ENCODE measurements at regions not wholly inside any gene's neighbourhood (a gene's known extent, or its start where the extent isn't known, plus 50 kb on each side); places are given as distances from the start of the nearest gene placed in this dataset.
A peak's percentile ranks its signal among the peaks of the same experiment; 100 is the strongest.
"Not testable (repeated sequence)": the region's sequence is repeated elsewhere in the genome, so short reads cannot be mapped to it uniquely, and the experiment has no call there.

- no peaks in the 10 kb centered on the region for H3K27me3 ChIP-seq (ENCODE audit: control insufficient read depth in 1 of 2, insufficient read depth in 2 of 2, low read length in 2 of 2)
- H3K4me1 ChIP-seq (ENCODE audit: control insufficient read depth in 1 of 2, insufficient read depth in 2 of 2, low read length in 2 of 2) = no peaks in the 10 kb centered on the region
- no peak overlapping the region for H3K4me3 ChIP-seq (ENCODE audit: low read depth in 1 of 2, low read length in 2 of 2)
- no peak overlapping the region for H3K27ac ChIP-seq (ENCODE audit: low read depth, low read length)
- no peak overlapping the region for H3K9ac ChIP-seq (ENCODE audit: low read depth in 1 of 2, low read length in 2 of 2)
- H3K9me3 ChIP-seq (ENCODE audit: control insufficient read depth in 1 of 2, low read length in 2 of 2) = no peaks in the 10 kb centered on the region
- no peaks in the 10 kb centered on the region for H3K36me3 ChIP-seq (ENCODE audit: control insufficient read depth in 1 of 2, insufficient read depth in 2 of 2, low read length in 2 of 2)
Measured at GRCh38 chr14:58738876-58739275, 101.1 kb downstream of the DACT1 start.

- Histone ChIP-seq H3K36me3 (ENCODE audit: control insufficient read depth in 1 of 2, insufficient read depth in 2 of 2, low read length in 2 of 2) (no peaks in the 10 kb centered on the region), H3K9me3 (ENCODE audit: control insufficient read depth in 1 of 2, low read length in 2 of 2) (no peaks in the 10 kb centered on the region), H3K4me1 (ENCODE audit: control insufficient read depth in 1 of 2, insufficient read depth in 2 of 2, low read length in 2 of 2) (no peaks in the 10 kb centered on the region), H3K27me3 (ENCODE audit: control insufficient read depth in 1 of 2, insufficient read depth in 2 of 2, low read length in 2 of 2) (no peaks in the 10 kb centered on the region), H3K27ac (ENCODE audit: low read depth, low read length) (no peak overlapping the region), H3K9ac (ENCODE audit: low read depth in 1 of 2, low read length in 2 of 2) (no peak overlapping the region), H3K4me3 (ENCODE audit: low read depth in 1 of 2, low read length in 2 of 2) (no peak overlapping the region)
Measured at GRCh38 chr14:58739674-58740073, 101.9 kb downstream of the DACT1 start.

GRCh38 chr14:58740379-58740935 lies 102.7 kb downstream of the DACT1 start:
- no peak overlapping the region for H3K4me3 ChIP-seq (ENCODE audit: low read depth in 1 of 2, low read length in 2 of 2)
- H3K27me3 ChIP-seq (ENCODE audit: control insufficient read depth in 1 of 2, insufficient read depth in 2 of 2, low read length in 2 of 2) = no peaks in the 10 kb centered on the region
- H3K4me1 ChIP-seq (ENCODE audit: control insufficient read depth in 1 of 2, insufficient read depth in 2 of 2, low read length in 2 of 2) = no peaks in the 10 kb centered on the region
- no peaks in the 10 kb centered on the region for H3K36me3 ChIP-seq (ENCODE audit: control insufficient read depth in 1 of 2, insufficient read depth in 2 of 2, low read length in 2 of 2)
- H3K27ac ChIP-seq (ENCODE audit: low read depth, low read length) = no peak overlapping the region
- no peaks in the 10 kb centered on the region for H3K9me3 ChIP-seq (ENCODE audit: control insufficient read depth in 1 of 2, low read length in 2 of 2)
- no peak overlapping the region for H3K9ac ChIP-seq (ENCODE audit: low read depth in 1 of 2, low read length in 2 of 2)

GRCh38 chr14:58744801-58745394 lies 107.1 kb downstream of the DACT1 start:
- Histone ChIP-seq H3K27me3 (ENCODE audit: control insufficient read depth in 1 of 2, insufficient read depth in 2 of 2, low read length in 2 of 2) (no peaks in the 10 kb centered on the region), H3K9me3 (ENCODE audit: control insufficient read depth in 1 of 2, low read length in 2 of 2) (no peaks in the 10 kb centered on the region), H3K4me1 (ENCODE audit: control insufficient read depth in 1 of 2, insufficient read depth in 2 of 2, low read length in 2 of 2) (peaks cover 12 to 15% of the 10 kb centered on the region in 2 donors), H3K9ac (ENCODE audit: low read depth in 1 of 2, low read length in 2 of 2) (no peak overlapping the region), H3K27ac (ENCODE audit: low read depth, low read length) (no peak overlapping the region), H3K4me3 (ENCODE audit: low read depth in 1 of 2, low read length in 2 of 2) (no peak overlapping the region), H3K36me3 (ENCODE audit: control insufficient read depth in 1 of 2, insufficient read depth in 2 of 2, low read length in 2 of 2) (no peaks in the 10 kb centered on the region)

GRCh38 chr14:58746261-58746660 lies 108.5 kb downstream of the DACT1 start:
- Histone ChIP-seq H3K27ac (ENCODE audit: low read depth, low read length) (no peak overlapping the region), H3K9ac (ENCODE audit: low read depth in 1 of 2, low read length in 2 of 2) (no peak overlapping the region), H3K4me1 (ENCODE audit: control insufficient read depth in 1 of 2, insufficient read depth in 2 of 2, low read length in 2 of 2) (peaks cover 25 to 28% of the 10 kb centered on the region in 2 donors), H3K9me3 (ENCODE audit: control insufficient read depth in 1 of 2, low read length in 2 of 2) (no peaks in the 10 kb centered on the region), H3K27me3 (ENCODE audit: control insufficient read depth in 1 of 2, insufficient read depth in 2 of 2, low read length in 2 of 2) (no peaks in the 10 kb centered on the region), H3K36me3 (ENCODE audit: control insufficient read depth in 1 of 2, insufficient read depth in 2 of 2, low read length in 2 of 2) (no peaks in the 10 kb centered on the region), H3K4me3 (ENCODE audit: low read depth in 1 of 2, low read length in 2 of 2) (no peak overlapping the region)

GRCh38 chr14:58746701-58747100 lies 108.9 kb downstream of the DACT1 start:
- H3K36me3 ChIP-seq (ENCODE audit: control insufficient read depth in 1 of 2, insufficient read depth in 2 of 2, low read length in 2 of 2) = no peaks in the 10 kb centered on the region
- no peak overlapping the region for H3K9ac ChIP-seq (ENCODE audit: low read depth in 1 of 2, low read length in 2 of 2)
- no peak overlapping the region for H3K27ac ChIP-seq (ENCODE audit: low read depth, low read length)
- peaks cover 29 to 32% of the 10 kb centered on the region in 2 donors for H3K4me1 ChIP-seq (ENCODE audit: control insufficient read depth in 1 of 2, insufficient read depth in 2 of 2, low read length in 2 of 2)
- no peak overlapping the region for H3K4me3 ChIP-seq (ENCODE audit: low read depth in 1 of 2, low read length in 2 of 2)
- no peaks in the 10 kb centered on the region for H3K9me3 ChIP-seq (ENCODE audit: control insufficient read depth in 1 of 2, low read length in 2 of 2)
- no peaks in the 10 kb centered on the region for H3K27me3 ChIP-seq (ENCODE audit: control insufficient read depth in 1 of 2, insufficient read depth in 2 of 2, low read length in 2 of 2)

- Histone ChIP-seq H3K4me3 (ENCODE audit: low read depth in 1 of 2, low read length in 2 of 2) (no peak overlapping the region), H3K36me3 (ENCODE audit: control insufficient read depth in 1 of 2, insufficient read depth in 2 of 2, low read length in 2 of 2) (no peaks in the 10 kb centered on the region), H3K4me1 (ENCODE audit: control insufficient read depth in 1 of 2, insufficient read depth in 2 of 2, low read length in 2 of 2) (peaks cover 34 to 37% of the 10 kb centered on the region in 2 donors), H3K9ac (ENCODE audit: low read depth in 1 of 2, low read length in 2 of 2) (no peak overlapping the region), H3K27ac (ENCODE audit: low read depth, low read length) (no peak overlapping the region), H3K27me3 (ENCODE audit: control insufficient read depth in 1 of 2, insufficient read depth in 2 of 2, low read length in 2 of 2) (no peaks in the 10 kb centered on the region), H3K9me3 (ENCODE audit: control insufficient read depth in 1 of 2, low read length in 2 of 2) (no peaks in the 10 kb centered on the region)
Measured at GRCh38 chr14:58747181-58747580, 109.4 kb downstream of the DACT1 start.

- not testable (repeated sequence) for H3K9ac ChIP-seq (ENCODE audit: low read depth in 1 of 2, low read length in 2 of 2)
Measured at GRCh38 chr14:58748251-58748650, 110.5 kb downstream of the DACT1 start.

GRCh38 chr14:58749066-58749669 lies 111.4 kb downstream of the DACT1 start:
- peaks cover 50 to 52% of the 10 kb centered on the region in 2 donors for H3K4me1 ChIP-seq (ENCODE audit: control insufficient read depth in 1 of 2, insufficient read depth in 2 of 2, low read length in 2 of 2)
- no peaks in the 10 kb centered on the region for H3K9me3 ChIP-seq (ENCODE audit: control insufficient read depth in 1 of 2, low read length in 2 of 2)
- H3K36me3 ChIP-seq (ENCODE audit: control insufficient read depth in 1 of 2, insufficient read depth in 2 of 2, low read length in 2 of 2) = no peaks in the 10 kb centered on the region
- no peaks in the 10 kb centered on the region for H3K27me3 ChIP-seq (ENCODE audit: control insufficient read depth in 1 of 2, insufficient read depth in 2 of 2, low read length in 2 of 2)
- no peak overlapping the region for H3K27ac ChIP-seq (ENCODE audit: low read depth, low read length)
- H3K4me3 ChIP-seq (ENCODE audit: low read depth in 1 of 2, low read length in 2 of 2) = no peak overlapping the region
- peak overlapping the region in 1 of 2 donors; percentile 14 for H3K9ac ChIP-seq (ENCODE audit: low read depth in 1 of 2, low read length in 2 of 2)

More at GRCh38 chr14:58748251-58748650, 110.5 kb downstream of the DACT1 start:
- H3K36me3 ChIP-seq (ENCODE audit: control insufficient read depth in 1 of 2, insufficient read depth in 2 of 2, low read length in 2 of 2); H3K4me3 ChIP-seq (ENCODE audit: low read depth in 1 of 2, low read length in 2 of 2); H3K27ac ChIP-seq (ENCODE audit: low read depth, low read length); H3K27me3 ChIP-seq (ENCODE audit: control insufficient read depth in 1 of 2, insufficient read depth in 2 of 2, low read length in 2 of 2); H3K9me3 ChIP-seq (ENCODE audit: control insufficient read depth in 1 of 2, low read length in 2 of 2): not testable (repeated sequence)
- peaks cover 42 to 45% of the 10 kb centered on the region in 2 donors for H3K4me1 ChIP-seq (ENCODE audit: control insufficient read depth in 1 of 2, insufficient read depth in 2 of 2, low read length in 2 of 2)

- Histone ChIP-seq H3K36me3 (ENCODE audit: control insufficient read depth in 1 of 2, insufficient read depth in 2 of 2, low read length in 2 of 2) (no peaks in the 10 kb centered on the region), H3K4me1 (ENCODE audit: control insufficient read depth in 1 of 2, insufficient read depth in 2 of 2, low read length in 2 of 2) (peaks cover 62 to 64% of the 10 kb centered on the region in 2 donors), H3K4me3 (ENCODE audit: low read depth in 1 of 2, low read length in 2 of 2) (no peak overlapping the region), H3K9me3 (ENCODE audit: control insufficient read depth in 1 of 2, low read length in 2 of 2) (no peaks in the 10 kb centered on the region), H3K27ac (ENCODE audit: low read depth, low read length) (no peak overlapping the region), H3K9ac (ENCODE audit: low read depth in 1 of 2, low read length in 2 of 2) (no peak overlapping the region), H3K27me3 (ENCODE audit: control insufficient read depth in 1 of 2, insufficient read depth in 2 of 2, low read length in 2 of 2) (no peaks in the 10 kb centered on the region)
Measured at GRCh38 chr14:58750321-58751269, 112.8 kb downstream of the DACT1 start.

Measured in duodenal mucosa (tissue), 2 donors.